ENCODE measurements at regions not wholly inside any gene's neighbourhood (a gene's known extent, or its start where the extent isn't known, plus 50 kb on each side); places are given as distances from the start of the nearest gene placed in this dataset.

GRCh38 chr14:25485381-25485780 is 435.4 kb upstream of the STXBP6 start:
- Histone ChIP-seq H3K4me1 (ENCODE audit: control insufficient read depth, low read length) (no peaks in the 10 kb centered on the region), H4K20me1 (ENCODE audit: control insufficient read depth, insufficient read depth, low read depth, low read length) (no peaks in the 10 kb centered on the region), H3K36me3 (ENCODE audit: control insufficient read depth, low read length) (no peaks in the 10 kb centered on the region), H3K79me2 (ENCODE audit: control insufficient read depth, low read length) (no peaks in the 10 kb centered on the region), H3K27me3 (ENCODE audit: control insufficient read depth, low read length) (no peaks in the 10 kb centered on the region), H3K4me3 (ENCODE audit: low read length) (no peak overlapping the region), H3F3A (ENCODE audit: control insufficient read depth, insufficient read depth) (no peaks in the 10 kb centered on the region), H3K4me2 (ENCODE audit: low read length) (no peak overlapping the region), H3K9me2 (replicated peaks; ENCODE audit: control insufficient read depth, low read length) (no peaks in the 10 kb centered on the region), H3K27ac (ENCODE audit: low read depth, low read length) (no peak overlapping the region), H3K9me3 (ENCODE audit: control insufficient read depth, insufficient read depth, low read length) (no peaks in the 10 kb centered on the region)
- no peak for TF ChIP-seq EZH2phosphoT487 (IDR thresholded peaks at IDR 0.05; ENCODE audit: borderline replicate concordance, low read length)
- TF ChIP-seq CTCF (IDR thresholded peaks at IDR 0.05; ENCODE audit: low read depth, low read length, poor library complexity, severe bottlenecking): no peak

- Histone ChIP-seq H3K4me2 (ENCODE audit: low read length) (no peak overlapping the region), H3K27me3 (ENCODE audit: control insufficient read depth, low read length) (no peaks in the 10 kb centered on the region), H3K4me1 (ENCODE audit: control insufficient read depth, low read length) (no peaks in the 10 kb centered on the region), H3K9me3 (ENCODE audit: control insufficient read depth, insufficient read depth, low read length) (no peaks in the 10 kb centered on the region), H3F3A (ENCODE audit: control insufficient read depth, insufficient read depth) (no peaks in the 10 kb centered on the region), H3K4me3 (ENCODE audit: low read length) (no peak overlapping the region), H3K36me3 (ENCODE audit: control insufficient read depth, low read length) (no peaks in the 10 kb centered on the region), H3K79me2 (ENCODE audit: control insufficient read depth, low read length) (no peaks in the 10 kb centered on the region), H4K20me1 (ENCODE audit: control insufficient read depth, insufficient read depth, low read depth, low read length) (no peaks in the 10 kb centered on the region), H3K27ac (ENCODE audit: low read depth, low read length) (no peak overlapping the region), H3K9me2 (replicated peaks; ENCODE audit: control insufficient read depth, low read length) (no peaks in the 10 kb centered on the region)
- TF ChIP-seq EZH2phosphoT487 (IDR thresholded peaks at IDR 0.05; ENCODE audit: borderline replicate concordance, low read length): no peak
- TF ChIP-seq CTCF (IDR thresholded peaks at IDR 0.05; ENCODE audit: low read depth, low read length, poor library complexity, severe bottlenecking): no peak
Measured at GRCh38 chr14:25484906-25485305, 435.0 kb upstream of the STXBP6 start.

- Histone ChIP-seq H4K20me1 (ENCODE audit: control insufficient read depth, insufficient read depth, low read depth, low read length) (no peaks in the 10 kb centered on the region), H3K4me1 (ENCODE audit: control insufficient read depth, low read length) (no peaks in the 10 kb centered on the region), H3K79me2 (ENCODE audit: control insufficient read depth, low read length) (no peaks in the 10 kb centered on the region), H3K27ac (ENCODE audit: low read depth, low read length) (no peak overlapping the region), H3F3A (ENCODE audit: control insufficient read depth, insufficient read depth) (no peaks in the 10 kb centered on the region), H3K36me3 (ENCODE audit: control insufficient read depth, low read length) (no peaks in the 10 kb centered on the region), H3K9me2 (replicated peaks; ENCODE audit: control insufficient read depth, low read length) (no peaks in the 10 kb centered on the region), H3K9me3 (ENCODE audit: control insufficient read depth, insufficient read depth, low read length) (no peaks in the 10 kb centered on the region), H3K4me2 (ENCODE audit: low read length) (no peak overlapping the region), H3K27me3 (ENCODE audit: control insufficient read depth, low read length) (no peaks in the 10 kb centered on the region), H3K4me3 (ENCODE audit: low read length) (no peak overlapping the region)
- TF ChIP-seq CTCF (IDR thresholded peaks at IDR 0.05; ENCODE audit: low read depth, low read length, poor library complexity, severe bottlenecking): no peak
- no peak for TF ChIP-seq EZH2phosphoT487 (IDR thresholded peaks at IDR 0.05; ENCODE audit: borderline replicate concordance, low read length)
Measured at GRCh38 chr14:25484235-25484634, 434.3 kb upstream of the STXBP6 start.
